ENCODE measurements at regions not wholly inside any gene's neighbourhood (a gene's known extent, or its start where the extent isn't known, plus 50 kb on each side); places are given as distances from the start of the nearest gene placed in this dataset.

DNA sequence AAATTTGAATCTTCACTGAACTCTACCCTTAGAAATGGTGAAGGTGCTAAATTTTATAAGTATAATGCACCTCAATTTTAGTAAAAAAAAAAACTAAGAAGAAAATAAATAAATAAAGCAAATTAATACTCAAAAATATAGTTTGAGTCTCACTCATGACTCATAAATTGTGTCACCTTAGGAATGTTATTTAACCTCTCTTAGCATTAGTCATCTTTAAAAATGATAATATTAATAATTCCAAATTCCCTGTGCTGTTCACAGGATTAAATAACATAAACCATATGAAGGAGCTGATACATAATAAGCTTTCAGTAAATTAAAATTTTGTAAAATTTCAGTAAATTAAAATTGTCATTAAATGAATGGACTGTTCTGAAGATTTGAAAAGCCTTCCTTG lies 339.8 kb upstream of the RGMB start:
- TF ChIP-seq, protein P1, sequence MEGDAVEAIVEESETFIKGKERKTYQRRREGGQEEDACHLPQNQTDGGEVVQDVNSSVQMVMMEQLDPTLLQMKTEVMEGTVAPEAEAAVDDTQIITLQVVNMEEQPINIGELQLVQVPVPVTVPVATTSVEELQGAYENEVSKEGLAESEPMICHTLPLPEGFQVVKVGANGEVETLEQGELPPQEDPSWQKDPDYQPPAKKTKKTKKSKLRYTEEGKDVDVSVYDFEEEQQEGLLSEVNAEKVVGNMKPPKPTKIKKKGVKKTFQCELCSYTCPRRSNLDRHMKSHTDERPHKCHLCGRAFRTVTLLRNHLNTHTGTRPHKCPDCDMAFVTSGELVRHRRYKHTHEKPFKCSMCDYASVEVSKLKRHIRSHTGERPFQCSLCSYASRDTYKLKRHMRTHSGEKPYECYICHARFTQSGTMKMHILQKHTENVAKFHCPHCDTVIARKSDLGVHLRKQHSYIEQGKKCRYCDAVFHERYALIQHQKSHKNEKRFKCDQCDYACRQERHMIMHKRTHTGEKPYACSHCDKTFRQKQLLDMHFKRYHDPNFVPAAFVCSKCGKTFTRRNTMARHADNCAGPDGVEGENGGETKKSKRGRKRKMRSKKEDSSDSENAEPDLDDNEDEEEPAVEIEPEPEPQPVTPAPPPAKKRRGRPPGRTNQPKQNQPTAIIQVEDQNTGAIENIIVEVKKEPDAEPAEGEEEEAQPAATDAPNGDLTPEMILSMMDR (IDR thresholded peaks at IDR 0.05): no peak
- TF ChIP-seq EZH2 (IDR thresholded peaks at IDR 0.05; ENCODE audit: borderline replicate concordance, insufficient read depth, low read depth, low read length, poor library complexity, severe bottlenecking): no peak
